ENCODE measurements at regions not wholly inside any gene's neighbourhood (a gene's known extent, or its start where the extent isn't known, plus 50 kb on each side); places are given as distances from the start of the nearest gene placed in this dataset.
"Not testable (repeated sequence)": the region's sequence is repeated elsewhere in the genome, so short reads cannot be mapped to it uniquely, and the experiment has no call there.

- Histone ChIP-seq H3K27me3 (no peaks in the 10 kb centered on the region), H3K36me3 (no peaks in the 10 kb centered on the region), H3K4me3 (no peak overlapping the region), H3K9me3 (no peaks in the 10 kb centered on the region)
- DNase-seq = no peak
Observed at GRCh38 chr9:104304925-104305324, 199.1 kb upstream of the OR13F1 start.

- DNase-seq = no peak
- Histone ChIP-seq H3K27me3 (no peaks in the 10 kb centered on the region), H3K9me3 (no peaks in the 10 kb centered on the region), H3K4me3 (no peak overlapping the region), H3K36me3 (no peaks in the 10 kb centered on the region)
Observed at GRCh38 chr9:104313396-104314110, 190.5 kb upstream of the OR13F1 start.

GRCh38 chr9:104316201-104317009 is 187.7 kb upstream of the OR13F1 start:
- not testable (repeated sequence) for H3K27me3 ChIP-seq, DNase-seq, H3K9me3 ChIP-seq, H3K4me3 ChIP-seq, H3K36me3 ChIP-seq

- H3K36me3 ChIP-seq = no peaks in the 10 kb centered on the region
- H3K9me3 ChIP-seq = no peaks in the 10 kb centered on the region
- no peak overlapping the region for H3K4me3 ChIP-seq
- no peaks in the 10 kb centered on the region for H3K27me3 ChIP-seq
- no peak for DNase-seq
Observed at GRCh38 chr9:104319198-104319597, 184.9 kb upstream of the OR13F1 start.

GRCh38 chr9:104319685-104320084 is 184.4 kb upstream of the OR13F1 start:
- Histone ChIP-seq H3K9me3 (no peaks in the 10 kb centered on the region), H3K27me3 (no peaks in the 10 kb centered on the region), H3K36me3 (no peaks in the 10 kb centered on the region), H3K4me3 (no peak overlapping the region)
- no peak for DNase-seq

GRCh38 chr9:104322596-104322995 is 181.5 kb upstream of the OR13F1 start:
- H3K27me3 ChIP-seq = no peaks in the 10 kb centered on the region
- H3K9me3 ChIP-seq = no peaks in the 10 kb centered on the region
- H3K4me3 ChIP-seq = no peak overlapping the region
- DNase-seq = no peak
- no peaks in the 10 kb centered on the region for H3K36me3 ChIP-seq

- H3K36me3 ChIP-seq, DNase-seq, H3K9me3 ChIP-seq, H3K27me3 ChIP-seq, H3K4me3 ChIP-seq: not testable (repeated sequence)
Observed at GRCh38 chr9:104323967-104324694, 179.9 kb upstream of the OR13F1 start.

GRCh38 chr9:104326912-104327311 is 177.2 kb upstream of the OR13F1 start:
- Histone ChIP-seq H3K27me3 (no peaks in the 10 kb centered on the region), H3K36me3 (no peaks in the 10 kb centered on the region), H3K9me3 (no peaks in the 10 kb centered on the region), H3K4me3 (no peak overlapping the region)
- DNase-seq = no peak

- Histone ChIP-seq H3K36me3 (no peaks in the 10 kb centered on the region), H3K27me3 (no peaks in the 10 kb centered on the region), H3K9me3 (no peaks in the 10 kb centered on the region), H3K4me3 (no peak overlapping the region)
- no peak for DNase-seq
Observed at GRCh38 chr9:104329245-104329644, 174.8 kb upstream of the OR13F1 start.

GRCh38 chr9:104330841-104331240 is 173.2 kb upstream of the OR13F1 start:
- DNase-seq = no peak
- H3K9me3 ChIP-seq = no peaks in the 10 kb centered on the region
- H3K27me3 ChIP-seq = no peaks in the 10 kb centered on the region
- no peak overlapping the region for H3K4me3 ChIP-seq
- H3K36me3 ChIP-seq = no peaks in the 10 kb centered on the region

- no peak for DNase-seq
- Histone ChIP-seq H3K4me3 (no peak overlapping the region), H3K27me3 (no peaks in the 10 kb centered on the region), H3K9me3 (0 out of 2 replicates have a peak, but pooled peaks cover 2% of the 10 kb centered on the region), H3K36me3 (no peaks in the 10 kb centered on the region)
Observed at GRCh38 chr9:104334549-104334948, 169.5 kb upstream of the OR13F1 start.

GRCh38 chr9:104339692-104340091 is 164.4 kb upstream of the OR13F1 start:
- no peaks in the 10 kb centered on the region for H3K36me3 ChIP-seq
- no peaks in the 10 kb centered on the region for H3K27me3 ChIP-seq
- DNase-seq = peak; percentile 36
- 0 out of 2 replicates have a peak, but pooled peaks cover 2% of the 10 kb centered on the region for H3K9me3 ChIP-seq
- H3K4me3 ChIP-seq = peak overlapping the region; percentile 12

- DNase-seq = no peak
- Histone ChIP-seq H3K27me3 (no peaks in the 10 kb centered on the region), H3K4me3 (no peak overlapping the region), H3K36me3 (no peaks in the 10 kb centered on the region), H3K9me3 (no peaks in the 10 kb centered on the region)
Observed at GRCh38 chr9:104342552-104342951, 161.5 kb upstream of the OR13F1 start.

- no peaks in the 10 kb centered on the region for H3K36me3 ChIP-seq
- DNase-seq = no peak
- H3K27me3 ChIP-seq = no peaks in the 10 kb centered on the region
- no peak overlapping the region for H3K4me3 ChIP-seq
- no peaks in the 10 kb centered on the region for H3K9me3 ChIP-seq
Observed at GRCh38 chr9:104345061-104345460, 159.0 kb upstream of the OR13F1 start.

- no peak overlapping the region for H3K4me3 ChIP-seq
- no peaks in the 10 kb centered on the region for H3K36me3 ChIP-seq
- DNase-seq = no peak
- H3K27me3 ChIP-seq = no peaks in the 10 kb centered on the region
- H3K9me3 ChIP-seq = no peaks in the 10 kb centered on the region
Observed at GRCh38 chr9:104350541-104350940, 153.5 kb upstream of the OR13F1 start.

GRCh38 chr9:104351726-104352125 is 152.3 kb upstream of the OR13F1 start:
- Histone ChIP-seq H3K4me3 (no peak overlapping the region), H3K27me3 (no peaks in the 10 kb centered on the region), H3K9me3 (no peaks in the 10 kb centered on the region), H3K36me3 (no peaks in the 10 kb centered on the region)
- DNase-seq = no peak

GRCh38 chr9:104361207-104361606 is 142.9 kb upstream of the OR13F1 start:
- no peak for DNase-seq
- Histone ChIP-seq H3K27me3 (no peaks in the 10 kb centered on the region), H3K9me3 (no peaks in the 10 kb centered on the region), H3K36me3 (no peaks in the 10 kb centered on the region), H3K4me3 (no peak overlapping the region)
